HUES6 (cell line): ENCODE measurements at regions not wholly inside any gene's neighbourhood (a gene's known extent, or its start where the extent isn't known, plus 50 kb on each side); places are given as distances from the start of the nearest gene placed in this dataset.
"Not testable (repeated sequence)": the region's sequence is repeated elsewhere in the genome, so short reads cannot be mapped to it uniquely, and the experiment has no call there.

Experiments
- H3K27ac ChIP-seq: 2 replicates; pipeline ENCODE4 v1.7.0; 2013; ENCODE audit warnings: low read depth, mild to moderate bottlenecking, low read length, inconsistent platforms
- H3K27me3 ChIP-seq: 2 replicates; pipeline ENCODE4 v1.6.1; 2013; ENCODE audit warnings: low read length; ENCODE audit not compliant: control insufficient read depth, insufficient read depth
- H3K36me3 ChIP-seq: 2 replicates; pipeline ENCODE4 v1.6.1; 2013; ENCODE audit warnings: low read length; ENCODE audit not compliant: control insufficient read depth, insufficient read depth
- H3K4me1 ChIP-seq: 2 replicates; pipeline ENCODE4 v1.6.1; 2013; ENCODE audit warnings: low read length; ENCODE audit not compliant: control insufficient read depth, insufficient read depth
- H3K4me3 ChIP-seq: 2 replicates; pipeline ENCODE4 v1.5.1; 2013; ENCODE audit warnings: low read depth, low read length
- H3K9ac ChIP-seq: one replicate; pipeline ENCODE4 v1.6.1; 2013; ENCODE audit warnings: mild to moderate bottlenecking, low read length
- H3K9me3 ChIP-seq: 2 replicates; pipeline ENCODE4 v1.6.1; 2013; ENCODE audit warnings: low read depth, low read length; ENCODE audit not compliant: control insufficient read depth, insufficient read depth

DNA sequence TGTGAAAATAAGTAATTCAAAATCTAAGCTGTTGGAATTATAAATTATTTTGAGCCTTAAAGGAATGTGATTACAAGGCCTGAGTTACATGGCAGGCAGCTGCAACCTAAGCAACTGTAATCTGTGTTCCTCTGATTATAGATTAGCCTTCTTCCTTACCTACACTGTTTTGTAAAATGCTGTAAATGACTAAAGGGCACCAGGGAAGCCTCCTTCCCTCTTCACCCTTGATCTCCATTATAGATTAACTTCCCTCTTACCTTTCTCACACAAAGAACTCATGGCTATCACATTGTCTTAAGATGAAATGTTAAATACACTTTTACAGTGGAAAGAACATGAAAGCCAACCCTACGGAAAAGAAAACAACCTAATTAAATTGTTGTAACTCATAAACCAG is 423.7 kb upstream of the KLF12 start:
- Histone ChIP-seq H3K27ac (no peak overlapping the region), H3K27me3 (no peaks in the 10 kb centered on the region), H3K9ac (no peak overlapping the region), H3K36me3 (no peaks in the 10 kb centered on the region), H3K4me1 (no peaks in the 10 kb centered on the region), H3K9me3 (no peaks in the 10 kb centered on the region), H3K4me3 (no peak overlapping the region)

DNA sequence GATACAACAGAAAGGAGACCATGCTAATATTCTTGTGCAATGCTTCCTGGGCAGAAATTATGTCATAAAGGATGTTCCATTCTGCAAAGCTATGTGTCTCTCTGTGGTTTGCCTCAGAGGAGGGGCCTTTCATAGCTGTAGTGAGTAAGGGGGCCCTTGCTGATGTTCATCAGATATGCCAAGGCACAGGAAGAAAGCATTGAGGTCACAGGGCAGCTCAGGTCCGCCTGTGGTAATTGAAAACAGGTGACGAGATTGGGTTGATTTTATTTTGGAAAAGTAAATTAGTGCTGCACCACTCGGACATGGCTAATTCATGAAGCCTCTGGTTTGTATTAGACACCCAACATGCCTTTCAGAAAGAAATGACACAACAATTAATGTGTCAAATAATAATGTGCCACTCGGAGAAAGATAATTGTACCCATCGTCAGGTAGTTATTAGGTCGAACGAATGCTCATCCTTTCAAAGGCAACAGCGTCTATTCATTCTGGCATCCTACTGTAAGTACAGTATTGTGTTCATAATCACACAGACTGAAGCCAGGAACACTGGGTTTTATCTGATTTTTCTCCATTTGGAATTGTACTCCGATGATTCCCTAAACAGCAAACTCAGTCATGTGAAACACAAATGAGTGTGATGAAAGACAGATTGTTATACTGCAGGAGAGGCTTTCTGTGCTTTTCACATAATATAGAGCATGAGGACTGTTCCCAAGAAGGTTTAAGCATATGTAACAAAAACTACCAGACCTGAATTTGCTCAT is 421.6 kb upstream of the KLF12 start:
- Histone ChIP-seq H3K27ac (no peak overlapping the region), H3K9me3 (no peaks in the 10 kb centered on the region), H3K4me3 (no peak overlapping the region), H3K27me3 (no peaks in the 10 kb centered on the region), H3K4me1 (no peaks in the 10 kb centered on the region), H3K9ac (no peak overlapping the region), H3K36me3 (no peaks in the 10 kb centered on the region)

DNA sequence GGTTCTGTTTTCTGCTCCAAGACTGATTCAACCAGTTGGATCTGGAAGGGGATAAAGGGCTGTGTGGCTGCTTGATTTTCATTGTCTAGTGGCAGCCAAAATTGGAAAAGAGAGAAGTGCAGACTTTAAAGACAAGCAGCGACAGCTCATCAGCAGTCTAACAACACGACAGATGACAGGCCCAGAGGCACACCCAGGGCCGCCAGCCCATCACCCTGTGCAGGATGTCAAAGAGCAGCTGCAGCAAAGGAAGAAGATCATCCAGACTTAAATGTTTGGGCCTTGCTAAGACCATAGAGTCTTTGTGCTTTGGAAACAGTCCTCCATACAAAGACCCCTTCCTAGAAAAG is 421.0 kb upstream of the KLF12 start:
- Histone ChIP-seq H3K27me3 (no peaks in the 10 kb centered on the region), H3K36me3 (no peaks in the 10 kb centered on the region), H3K9me3 (no peaks in the 10 kb centered on the region), H3K4me3 (no peak overlapping the region), H3K9ac (no peak overlapping the region), H3K27ac (no peak overlapping the region), H3K4me1 (no peaks in the 10 kb centered on the region)

DNA sequence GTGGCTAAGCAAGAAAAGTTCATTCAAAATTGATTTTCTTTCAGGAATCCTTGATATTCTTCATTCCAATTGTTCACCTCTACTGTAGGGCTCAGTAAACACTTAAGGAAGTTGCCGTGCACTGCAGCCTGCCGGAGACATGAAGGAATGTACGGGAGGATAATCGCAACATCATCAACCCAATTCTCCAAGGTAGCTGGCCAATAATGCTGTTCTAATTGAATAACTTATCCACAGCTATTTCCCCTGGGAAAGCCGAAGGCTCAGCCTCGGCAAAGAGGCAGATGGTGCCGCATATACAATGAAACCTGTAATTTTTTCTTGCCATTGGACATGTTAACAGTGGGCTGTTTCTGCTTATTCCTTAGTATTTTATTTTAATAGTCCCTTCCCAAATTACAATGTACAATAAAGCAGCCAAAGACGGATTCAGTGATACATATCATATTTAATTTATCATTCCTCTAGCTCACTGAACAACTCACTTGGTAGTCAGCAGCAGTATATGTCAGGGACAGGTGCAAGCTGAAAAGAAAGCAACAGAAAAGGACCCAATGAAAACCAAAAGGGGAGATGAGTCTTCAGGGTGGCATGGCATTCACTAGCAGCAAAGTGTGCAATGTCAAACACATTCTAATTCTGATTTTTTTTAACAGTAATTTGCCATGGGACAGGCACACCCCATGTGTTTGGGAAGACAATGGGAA is 420.5 kb upstream of the KLF12 start:
- H3K9me3 ChIP-seq = no peaks in the 10 kb centered on the region
- H3K4me1 ChIP-seq = no peaks in the 10 kb centered on the region
- no peak overlapping the region for H3K4me3 ChIP-seq
- H3K36me3 ChIP-seq = no peaks in the 10 kb centered on the region
- H3K9ac ChIP-seq = no peak overlapping the region
- H3K27ac ChIP-seq = no peak overlapping the region
- H3K27me3 ChIP-seq = no peaks in the 10 kb centered on the region

DNA sequence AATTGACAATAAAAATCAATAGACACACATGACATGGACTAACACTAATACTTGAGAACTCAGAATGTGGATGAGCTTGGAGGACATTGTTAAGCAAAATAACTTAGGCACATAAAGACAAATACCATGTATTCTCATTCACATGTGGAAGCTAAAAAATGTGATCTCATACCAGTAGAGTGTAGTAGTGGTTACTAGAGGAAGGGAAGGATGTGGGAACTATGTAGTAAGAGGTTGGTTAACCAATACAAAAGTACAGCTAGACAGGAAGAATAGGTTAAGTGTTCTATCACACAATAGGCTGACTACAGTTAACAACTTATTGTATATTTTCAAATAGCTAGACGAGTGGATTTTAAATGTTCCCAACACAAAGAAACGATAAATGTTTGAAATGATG is 415.8 kb upstream of the KLF12 start:
- H3K4me3 ChIP-seq = no peak overlapping the region
- no peaks in the 10 kb centered on the region for H3K27me3 ChIP-seq
- no peak overlapping the region for H3K27ac ChIP-seq
- H3K36me3 ChIP-seq = no peaks in the 10 kb centered on the region
- no peak overlapping the region for H3K9ac ChIP-seq
- no peaks in the 10 kb centered on the region for H3K9me3 ChIP-seq
- H3K4me1 ChIP-seq = no peaks in the 10 kb centered on the region

DNA sequence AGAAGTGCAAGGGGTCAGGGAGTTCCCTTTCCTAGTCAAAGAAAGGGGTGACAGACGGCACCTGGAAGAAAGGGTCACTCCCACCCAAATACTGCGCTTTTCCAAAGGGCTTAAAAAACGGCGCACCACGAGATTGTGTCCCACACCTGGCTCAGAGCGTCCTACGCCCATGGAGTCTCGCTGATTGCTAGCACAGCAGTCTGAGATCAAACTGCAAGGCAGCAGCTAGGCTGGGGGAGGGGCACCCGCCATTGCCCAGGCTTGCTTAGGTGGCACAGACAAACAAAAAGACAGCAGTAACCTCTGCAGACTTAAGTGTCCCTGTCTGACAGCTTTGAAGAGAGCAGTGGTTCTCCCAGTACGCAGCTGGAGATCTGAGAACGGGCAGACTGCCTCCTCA is 402.4 kb upstream of the KLF12 start:
- not testable (repeated sequence) for H3K27ac ChIP-seq, H3K36me3 ChIP-seq, H3K4me1 ChIP-seq, H3K4me3 ChIP-seq, H3K9me3 ChIP-seq, H3K27me3 ChIP-seq, H3K9ac ChIP-seq

DNA sequence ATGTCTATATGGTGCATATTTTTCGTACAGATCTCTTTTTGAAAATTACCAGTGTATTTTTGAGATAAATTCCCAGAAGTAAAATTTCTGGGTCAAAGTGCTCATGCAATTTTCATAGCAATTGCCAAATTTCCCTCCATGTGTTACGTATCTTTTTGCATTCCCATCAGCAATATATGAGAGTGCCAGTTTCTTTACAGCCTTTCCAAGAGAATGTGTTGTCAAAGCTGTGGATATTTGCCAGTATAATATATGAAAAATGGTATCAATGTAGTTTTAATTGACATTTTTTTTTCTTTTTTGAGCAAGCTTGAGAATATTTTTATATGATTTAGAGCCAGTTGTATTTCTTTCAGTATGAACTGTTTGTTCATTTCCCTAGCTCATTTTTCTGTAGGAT is 399.0 kb upstream of the KLF12 start:
- Histone ChIP-seq H3K4me3 (no peak overlapping the region), H3K9me3 (no peaks in the 10 kb centered on the region), H3K27me3 (no peaks in the 10 kb centered on the region), H3K36me3 (no peaks in the 10 kb centered on the region), H3K9ac (no peak overlapping the region), H3K27ac (no peak overlapping the region), H3K4me1 (no peaks in the 10 kb centered on the region)

DNA sequence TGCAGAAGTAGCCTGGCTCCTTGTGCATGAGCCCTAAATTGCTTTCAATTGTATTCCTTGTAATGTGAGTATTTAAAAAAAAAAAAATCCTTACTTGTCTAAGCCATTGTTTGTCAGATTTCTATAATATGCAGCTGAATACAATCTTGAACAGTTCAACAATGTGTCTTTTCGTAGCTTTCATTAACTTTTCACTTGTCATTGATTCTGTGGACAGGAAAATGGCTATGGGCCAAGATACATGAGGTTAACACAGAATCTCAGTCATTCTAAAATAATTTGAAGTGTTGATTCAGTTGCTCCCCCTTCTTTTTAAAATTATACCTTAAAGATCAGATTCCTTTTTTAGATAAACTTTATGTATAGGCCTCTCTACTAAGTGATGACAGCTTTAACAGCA is 395.8 kb upstream of the KLF12 start:
- no peaks in the 10 kb centered on the region for H3K4me1 ChIP-seq
- H3K27ac ChIP-seq = no peak overlapping the region
- no peak overlapping the region for H3K9ac ChIP-seq
- no peaks in the 10 kb centered on the region for H3K36me3 ChIP-seq
- no peaks in the 10 kb centered on the region for H3K27me3 ChIP-seq
- no peak overlapping the region for H3K4me3 ChIP-seq
- H3K9me3 ChIP-seq = no peaks in the 10 kb centered on the region

DNA sequence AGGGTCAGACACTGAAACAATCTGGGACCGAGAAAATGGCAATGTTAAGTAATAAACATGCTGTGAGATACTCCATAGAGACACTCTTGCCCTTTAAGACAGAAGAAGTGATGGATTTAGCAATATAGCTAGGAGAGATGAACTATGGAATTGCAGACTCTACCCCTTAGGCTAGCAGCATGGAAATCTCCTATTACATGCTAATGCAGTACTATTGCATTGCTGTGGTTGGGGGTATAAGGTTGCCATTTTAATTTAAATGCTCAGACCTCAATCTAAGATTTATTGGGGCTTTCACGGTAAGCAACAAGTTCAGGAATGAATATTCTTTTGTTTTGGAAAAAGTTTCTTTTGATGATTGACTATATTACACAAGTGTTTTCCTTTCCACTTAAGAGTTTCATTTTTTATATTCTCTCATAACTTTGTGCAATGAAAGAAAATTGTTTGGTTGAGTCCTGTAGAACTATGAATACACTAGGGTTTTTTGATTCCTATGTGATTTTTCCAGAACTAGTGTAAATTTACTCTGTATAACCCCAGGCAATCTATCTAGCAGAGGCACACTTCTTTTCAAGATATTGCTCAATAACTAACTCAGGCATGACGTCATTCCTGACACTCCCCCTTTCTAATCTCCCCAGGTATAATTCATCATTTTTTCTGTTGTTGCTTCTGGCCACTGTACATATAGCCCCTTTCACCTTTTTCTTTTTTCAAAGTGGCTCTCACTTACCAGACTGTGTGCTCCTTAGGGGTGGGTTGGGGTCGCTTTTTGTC is 394.7 kb upstream of the KLF12 start:
- no peak overlapping the region for H3K9ac ChIP-seq
- H3K4me3 ChIP-seq = no peak overlapping the region
- no peaks in the 10 kb centered on the region for H3K4me1 ChIP-seq
- no peaks in the 10 kb centered on the region for H3K36me3 ChIP-seq
- no peak overlapping the region for H3K27ac ChIP-seq
- no peaks in the 10 kb centered on the region for H3K9me3 ChIP-seq
- H3K27me3 ChIP-seq = no peaks in the 10 kb centered on the region

DNA sequence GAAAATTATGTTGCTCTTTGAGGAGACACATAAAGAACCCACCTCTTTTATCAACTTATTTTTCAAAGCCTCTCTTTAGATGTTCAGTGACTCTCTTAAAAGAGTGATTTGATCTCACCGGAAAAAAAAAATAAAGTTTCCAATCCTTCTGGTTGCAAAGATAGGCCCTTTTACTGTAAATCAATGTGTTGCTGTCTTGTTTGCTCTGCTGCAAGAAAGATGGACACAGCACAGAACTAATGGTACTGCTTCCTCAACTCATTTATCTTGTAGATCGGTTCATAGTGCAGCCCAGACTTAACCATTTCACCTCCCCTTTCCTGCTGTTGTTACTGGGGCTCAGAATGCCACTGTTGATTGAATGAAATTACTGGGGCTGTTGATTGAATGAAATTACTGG is 388.9 kb upstream of the KLF12 start:
- H3K27me3 ChIP-seq = no peaks in the 10 kb centered on the region
- H3K4me1 ChIP-seq = no peaks in the 10 kb centered on the region
- H3K4me3 ChIP-seq = no peak overlapping the region
- no peaks in the 10 kb centered on the region for H3K9me3 ChIP-seq
- H3K9ac ChIP-seq = no peak overlapping the region
- no peaks in the 10 kb centered on the region for H3K36me3 ChIP-seq
- no peak overlapping the region for H3K27ac ChIP-seq

DNA sequence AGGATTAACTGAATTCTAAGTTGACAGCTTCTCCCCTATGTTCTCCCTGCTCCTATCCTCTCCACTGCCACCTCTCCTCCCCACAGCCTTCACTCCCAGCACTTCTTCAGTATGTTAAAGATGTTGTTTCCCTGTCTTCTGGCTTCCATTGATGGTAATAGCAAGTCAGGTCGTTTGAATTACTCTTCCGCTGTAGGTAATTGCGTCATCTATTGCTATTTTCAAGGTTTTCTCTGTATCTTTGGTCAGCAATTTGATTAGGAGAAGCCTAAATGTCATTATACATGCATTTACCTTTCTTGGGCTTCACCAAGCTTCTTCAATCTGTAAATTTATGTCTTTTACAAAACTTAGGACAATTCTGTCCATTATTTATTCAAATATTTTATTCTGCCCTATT is 377.3 kb upstream of the KLF12 start:
- no peak overlapping the region for H3K9ac ChIP-seq
- H3K36me3 ChIP-seq = no peaks in the 10 kb centered on the region
- no peaks in the 10 kb centered on the region for H3K4me1 ChIP-seq
- no peak overlapping the region for H3K27ac ChIP-seq
- no peaks in the 10 kb centered on the region for H3K9me3 ChIP-seq
- no peaks in the 10 kb centered on the region for H3K27me3 ChIP-seq
- H3K4me3 ChIP-seq = no peak overlapping the region
